GM18870 (cell line): ENCODE measurements at regions not wholly inside any gene's neighbourhood (a gene's known extent, or its start where the extent isn't known, plus 50 kb on each side); places are given as distances from the start of the nearest gene placed in this dataset.

Experiments used
- ATAC-seq: cut with Tn5 transposase; IDR thresholded peaks from one replicate; pipeline ENCODE4 v1.9.1; 2021; ENCODE audit warnings: moderate library complexity; ENCODE audit not compliant: unreplicated experiment

DNA sequence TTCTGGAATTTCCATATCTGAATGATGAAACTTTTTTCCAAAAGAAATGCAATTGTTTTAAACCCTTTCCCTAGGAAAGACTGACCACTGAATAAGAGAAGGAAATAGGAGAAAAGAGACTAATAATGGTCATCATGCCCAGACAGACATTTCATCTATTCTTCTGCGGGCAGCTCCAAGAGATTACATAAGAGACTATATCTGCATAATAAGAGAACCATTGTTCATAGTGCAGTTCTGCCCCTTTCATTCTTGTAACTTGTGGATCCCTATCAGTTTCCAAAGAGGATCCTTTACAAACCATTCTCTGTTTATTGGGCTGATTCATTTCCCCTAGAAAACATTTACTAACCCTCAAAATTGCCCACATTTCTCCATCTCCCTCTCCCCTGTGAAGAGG is 197.8 kb downstream of the FSCB start:
- ATAC-seq: no peak

- ATAC-seq: no peak
These were observed 206.2 kb downstream of the FSCB start for GRCh38 chr14:44300916-44301315.

DNA sequence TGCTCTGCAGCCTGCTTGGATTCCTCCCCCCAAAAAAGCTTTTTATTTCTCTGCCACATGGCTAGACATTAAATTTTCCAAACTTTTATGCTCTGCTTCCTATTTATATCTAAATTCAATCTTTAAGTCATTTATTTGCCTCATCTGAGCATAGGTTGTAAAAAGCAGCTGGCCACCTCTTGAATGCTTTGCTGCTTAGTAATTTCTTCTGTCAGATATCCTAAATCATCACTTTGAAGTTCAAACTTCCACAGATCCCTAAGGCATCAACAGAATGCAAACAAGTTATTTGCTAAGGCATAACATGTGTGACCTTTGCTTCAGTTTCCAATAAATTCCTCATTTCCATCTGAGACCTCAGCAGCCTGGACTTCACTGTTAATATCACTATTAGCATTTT is 209.6 kb downstream of the FSCB start:
- no peak for ATAC-seq

- no peak for ATAC-seq
These were observed 215.6 kb downstream of the FSCB start for GRCh38 chr14:44291366-44291915.

GRCh38 chr14:44287858-44288257 is 219.2 kb downstream of the FSCB start:
- ATAC-seq: no peak

- no peak for ATAC-seq
These were observed 220.9 kb downstream of the FSCB start for GRCh38 chr14:44286201-44286600.

- no peak for ATAC-seq
These were observed 223.2 kb downstream of the FSCB start for GRCh38 chr14:44283836-44284235.

DNA sequence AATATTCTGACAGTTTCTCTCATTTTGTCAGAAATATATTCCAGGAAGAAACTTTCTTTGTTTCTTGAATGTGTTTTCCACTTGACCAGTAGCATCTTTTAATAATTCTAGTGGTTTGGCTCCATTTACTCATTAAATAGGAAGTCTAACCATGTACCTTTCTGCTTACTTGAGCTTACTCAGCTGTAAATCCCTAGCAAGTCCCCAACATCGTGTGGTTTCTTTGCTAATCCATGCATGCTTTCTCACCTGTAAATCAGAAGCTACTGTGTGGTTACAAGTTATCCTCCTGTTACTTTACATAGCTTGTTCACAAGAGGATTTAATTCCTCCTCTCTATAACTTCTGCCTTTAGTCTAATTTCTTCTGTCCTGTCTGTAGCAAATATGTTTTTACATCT is 227.7 kb downstream of the FSCB start:
- ATAC-seq: no peak

DNA sequence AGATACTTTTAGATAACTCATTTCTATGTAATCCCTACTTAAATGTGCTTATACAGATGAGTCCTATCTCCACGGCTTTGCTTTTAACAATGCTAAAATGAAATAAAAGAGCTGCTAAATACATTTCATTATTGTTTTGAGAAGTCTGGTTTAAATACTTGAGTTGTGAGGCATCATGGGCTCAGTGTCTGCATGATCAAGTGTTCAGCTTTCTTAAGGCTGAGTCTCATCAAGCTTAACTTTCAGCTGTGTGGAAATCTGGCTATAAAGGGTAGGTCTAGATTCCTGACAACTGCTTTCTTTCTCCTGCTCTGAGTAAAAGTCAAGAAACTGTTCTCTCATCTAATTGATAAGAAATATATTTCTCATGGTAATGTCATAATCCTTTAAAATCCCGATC is 235.4 kb downstream of the FSCB start:
- ATAC-seq: no peak

DNA sequence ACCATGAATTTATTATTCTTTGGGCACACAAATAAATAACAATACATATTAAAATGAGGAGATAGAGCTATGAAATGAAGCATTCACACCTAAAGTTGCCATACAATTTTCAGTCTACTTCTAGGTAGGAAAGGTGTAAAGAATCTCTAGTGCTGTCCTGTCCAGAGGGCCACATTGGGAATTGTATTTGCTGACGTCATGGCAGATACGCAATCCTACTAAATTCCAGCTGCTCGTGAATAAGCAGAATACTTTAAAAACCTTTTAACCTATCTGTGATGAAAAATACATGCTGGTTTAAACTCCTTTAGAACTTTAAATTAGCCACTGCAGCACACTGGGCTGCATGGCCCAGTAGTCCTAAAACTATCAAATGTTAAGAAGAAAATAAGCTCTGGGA is 236.1 kb downstream of the FSCB start:
- no peak for ATAC-seq

DNA sequence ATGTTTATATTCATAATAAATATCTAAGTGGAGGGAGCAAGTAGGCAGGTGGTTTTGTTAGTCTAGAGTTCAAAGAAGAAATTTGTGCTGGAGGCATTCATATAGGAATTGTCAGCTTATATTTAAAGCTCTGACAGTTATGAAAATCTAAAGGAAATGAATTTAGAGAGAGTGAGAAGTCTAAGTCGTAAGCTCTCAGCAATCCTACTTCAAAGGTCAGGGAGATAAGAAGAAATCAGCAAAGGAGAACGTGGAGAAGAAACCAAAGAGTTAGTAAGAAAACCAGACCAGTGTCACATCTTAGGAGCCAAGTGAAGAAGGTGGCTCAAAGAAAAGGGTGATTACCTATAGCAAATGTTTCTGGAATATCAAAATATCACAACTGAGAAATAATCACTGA is 241.8 kb downstream of the FSCB start:
- ATAC-seq: no peak

- ATAC-seq: no peak
These were observed 291.4 kb downstream of the FSCB start for GRCh38 chr14:44215660-44216059.

DNA sequence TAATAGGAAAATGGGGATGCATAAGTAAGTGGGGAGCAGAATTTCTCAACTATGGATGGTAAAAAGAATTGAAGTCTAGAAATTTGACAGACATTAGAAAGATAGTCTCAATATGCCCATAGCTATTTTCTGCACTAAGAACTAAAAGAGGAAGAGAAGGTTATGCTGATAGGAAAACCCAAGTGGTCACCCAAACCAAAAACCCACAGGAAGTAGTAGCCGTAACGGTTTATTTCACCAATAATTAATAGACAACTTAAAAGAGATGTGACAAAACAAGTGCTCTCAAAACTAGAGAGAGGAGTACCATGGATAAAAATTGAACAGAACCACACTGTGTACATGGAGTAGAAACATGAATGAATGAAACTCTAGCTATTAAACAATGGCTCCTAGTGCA is 295.4 kb downstream of the FSCB start:
- ATAC-seq: no peak

GRCh38 chr14:44204061-44204835 is 302.8 kb downstream of the FSCB start:
- ATAC-seq: no peak

GRCh38 chr14:44180975-44181374 is 326.1 kb downstream of the FSCB start:
- no peak for ATAC-seq

DNA sequence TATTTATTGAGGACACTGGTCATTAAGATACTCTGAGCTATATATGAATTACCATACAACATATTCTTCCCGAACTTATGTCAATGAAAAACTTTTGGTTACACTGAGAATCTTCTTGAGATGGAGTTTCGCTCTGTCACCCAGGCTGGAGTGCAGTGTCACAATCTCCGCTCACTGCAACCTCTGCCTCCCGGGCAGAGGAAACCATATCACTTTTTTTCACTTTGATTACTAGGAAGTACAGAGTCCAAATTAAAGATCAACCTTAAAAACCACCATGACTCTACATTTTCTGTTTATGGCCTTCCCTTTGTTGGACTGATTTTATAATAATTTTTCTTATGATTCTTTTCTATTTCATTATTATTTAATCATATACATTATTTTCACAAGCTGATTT is 336.5 kb downstream of the FSCB start:
- no peak for ATAC-seq

DNA sequence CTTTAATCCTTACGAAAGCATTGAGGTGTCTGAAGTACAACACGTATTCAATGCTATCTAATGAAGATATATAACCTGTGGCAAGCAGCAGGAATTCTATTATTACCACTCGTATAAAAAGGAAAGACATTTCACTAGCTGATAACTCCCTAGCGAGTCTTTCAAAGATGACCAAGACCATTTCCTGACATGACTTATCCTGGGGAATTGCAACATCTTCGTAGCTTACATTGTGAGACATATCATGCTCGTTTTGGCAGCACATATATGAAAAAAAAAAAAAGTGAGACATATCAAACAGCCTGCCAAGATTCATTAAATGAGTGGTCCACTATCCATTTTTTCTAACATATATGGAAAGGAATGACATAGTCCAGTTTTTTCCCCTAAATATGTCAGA is 337.0 kb downstream of the FSCB start:
- no peak for ATAC-seq

GRCh38 chr14:44168566-44168965 is 338.5 kb downstream of the FSCB start:
- ATAC-seq: no peak

DNA sequence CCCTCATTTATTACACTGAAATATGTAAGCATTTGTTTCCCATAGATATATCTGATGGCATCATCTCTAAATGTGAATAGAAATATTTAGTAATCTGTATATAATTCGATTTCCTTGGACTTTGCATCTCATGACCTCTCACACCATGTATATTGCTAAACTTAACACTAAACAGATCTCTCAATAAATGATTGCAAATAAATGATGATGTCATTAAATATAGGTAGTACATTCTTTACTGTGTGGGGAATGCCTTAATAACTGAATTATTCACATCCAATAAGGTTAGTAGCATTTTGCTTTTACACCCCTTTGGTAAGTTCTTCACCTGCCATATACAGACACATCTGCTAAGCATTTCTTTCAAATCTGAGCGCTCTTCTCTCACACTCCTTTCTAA is 340.5 kb downstream of the FSCB start:
- ATAC-seq: no peak

GRCh38 chr14:44165936-44166335 is 341.1 kb downstream of the FSCB start:
- ATAC-seq: no peak

GRCh38 chr14:44165286-44165685 is 341.8 kb downstream of the FSCB start:
- ATAC-seq: no peak

- ATAC-seq: no peak
These were observed 343.1 kb downstream of the FSCB start for GRCh38 chr14:44163946-44164345.

GRCh38 chr14:44162197-44162596 is 344.9 kb downstream of the FSCB start:
- no peak for ATAC-seq
